ENCODE measurements at regions not wholly inside any gene's neighbourhood (a gene's known extent, or its start where the extent isn't known, plus 50 kb on each side); places are given as distances from the start of the nearest gene placed in this dataset.

DNA sequence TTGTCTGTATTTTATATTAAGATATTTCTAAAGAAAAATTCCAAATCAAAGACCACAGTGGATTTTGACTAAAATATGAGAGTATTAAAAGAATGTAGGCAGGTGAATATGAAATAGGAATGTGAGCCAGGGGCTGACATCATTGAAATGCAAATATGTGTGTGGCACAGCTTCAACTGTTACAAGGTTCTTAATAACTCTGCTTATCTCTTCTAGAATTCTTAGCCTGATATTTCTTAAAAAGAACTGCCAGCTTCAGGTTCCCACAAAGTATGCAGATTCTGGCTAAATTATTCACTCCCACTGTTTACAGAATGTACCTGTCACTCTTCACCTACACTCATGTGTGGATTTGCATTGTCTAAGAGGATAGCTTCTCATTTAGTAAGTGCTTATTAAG is 274.4 kb downstream of the DIRAS2 start:
- no peak for DNase-seq (ENCODE audit: low read depth in 2 of 2)

DNA sequence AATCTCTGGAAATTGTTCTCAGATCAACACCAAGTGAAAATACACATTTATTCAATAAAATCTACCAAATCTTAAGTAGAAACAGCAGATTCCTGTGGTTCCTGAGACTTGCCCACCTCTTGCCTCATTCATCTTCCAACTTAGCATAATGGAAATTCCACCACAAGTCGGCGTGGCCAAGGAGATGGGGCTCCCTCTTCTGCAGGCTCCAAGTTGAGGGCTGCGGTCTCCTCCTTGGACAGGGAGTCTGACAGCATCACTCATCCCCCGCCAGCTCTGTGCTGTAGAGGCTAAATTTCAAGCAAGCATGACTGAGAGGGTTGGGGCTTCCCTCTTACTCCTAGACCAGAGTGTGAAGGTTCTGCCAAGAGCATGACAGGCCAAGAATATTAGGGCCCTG is 273.7 kb downstream of the DIRAS2 start:
- no peak for DNase-seq (ENCODE audit: low read depth in 2 of 2)

DNA sequence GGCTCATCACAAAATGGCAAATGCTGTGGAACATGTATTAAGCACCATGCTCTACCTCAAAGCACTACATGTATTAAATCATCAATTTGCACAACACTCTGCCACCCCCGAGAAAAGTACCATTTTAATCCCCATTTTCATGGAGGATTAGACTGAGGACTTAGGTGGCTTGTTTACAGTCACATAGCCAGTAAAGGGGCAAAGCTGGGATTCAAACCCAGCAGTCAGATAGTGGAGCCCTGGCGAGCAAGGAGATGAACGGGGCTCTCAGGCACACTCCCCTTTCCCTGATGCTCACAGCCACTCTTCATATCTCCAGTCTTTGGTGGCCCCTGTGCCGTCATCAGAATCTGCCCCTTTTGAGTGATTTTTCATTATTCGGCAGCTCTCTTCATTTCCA is 262.9 kb downstream of the DIRAS2 start:
- no peak for DNase-seq (ENCODE audit: low read depth in 2 of 2)

DNA sequence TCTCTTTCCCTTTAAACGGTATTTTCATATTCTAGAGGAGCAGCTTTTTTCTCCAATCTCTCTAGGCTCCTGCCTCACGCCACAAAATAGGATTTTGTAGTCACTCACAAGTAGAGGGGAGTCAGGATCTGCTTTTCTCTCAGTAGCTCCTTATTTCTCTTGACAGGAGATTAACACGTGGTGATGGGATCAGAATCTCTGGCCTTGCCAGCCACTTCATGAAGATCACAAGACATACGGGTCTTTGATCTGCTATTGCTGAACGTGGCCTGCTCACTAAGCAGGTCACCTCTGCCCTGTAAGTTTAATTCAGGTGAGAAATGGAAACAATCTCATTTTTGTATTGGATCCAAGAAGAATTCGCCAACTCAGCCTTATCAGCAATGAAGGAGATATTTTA is 257.5 kb downstream of the DIRAS2 start:
- no peak for DNase-seq (ENCODE audit: low read depth in 2 of 2)

DNA sequence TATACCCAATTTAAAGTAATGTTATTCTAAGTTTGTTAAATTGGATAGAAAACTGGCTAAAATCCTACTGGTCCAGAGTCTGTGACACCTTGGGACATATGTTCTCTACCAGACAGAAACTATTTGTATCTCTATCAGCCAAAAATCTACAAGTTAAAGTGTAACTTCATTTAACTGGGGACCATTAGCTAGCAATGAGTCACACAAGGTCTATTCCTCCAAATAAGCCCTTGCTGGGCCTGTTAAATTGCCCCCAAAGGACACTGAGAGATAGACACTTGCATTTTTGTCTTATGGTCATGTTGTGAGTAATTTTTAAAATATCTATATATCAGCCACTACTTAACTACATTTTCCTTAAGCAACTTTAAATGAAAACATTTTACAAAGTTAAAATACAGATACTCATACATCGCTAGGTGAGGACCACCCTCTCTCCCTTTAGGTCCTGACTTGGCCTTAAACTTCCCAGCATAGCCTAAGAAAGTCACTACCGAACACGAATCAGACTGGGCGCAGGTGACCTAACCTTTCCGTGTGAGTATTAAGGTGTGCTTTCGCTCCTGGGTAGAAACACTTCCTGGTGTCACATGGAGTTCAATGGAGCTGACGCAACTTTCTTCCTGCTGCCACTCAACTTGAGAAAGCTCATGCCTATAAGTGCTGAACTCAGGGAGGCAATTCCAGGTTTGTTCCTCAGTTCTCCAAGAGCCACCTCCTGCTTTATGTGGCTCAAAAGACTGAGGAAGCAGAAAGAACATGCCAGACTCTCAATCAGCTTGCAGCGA is 249.1 kb downstream of the DIRAS2 start:
- no peak for DNase-seq (ENCODE audit: low read depth in 2 of 2)

DNA sequence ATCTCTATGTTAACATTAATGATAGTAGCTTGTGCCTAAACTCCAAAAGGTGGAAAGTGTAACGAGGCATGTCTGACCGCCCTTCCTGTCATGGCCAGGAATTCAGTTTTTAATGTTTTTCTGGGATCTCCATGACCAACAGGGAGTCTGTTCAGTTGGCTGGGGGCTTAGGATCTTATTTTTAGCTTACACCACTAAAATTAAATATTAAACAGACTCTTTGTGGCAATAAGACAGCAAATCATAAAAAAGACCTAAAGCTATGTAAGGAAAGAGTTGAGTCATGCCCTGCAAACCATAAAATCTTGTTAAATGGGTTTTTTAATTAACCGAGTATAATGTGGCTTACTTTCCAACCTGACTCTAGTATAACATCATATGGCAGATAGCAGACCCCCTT is 247.8 kb downstream of the DIRAS2 start:
- DNase-seq (ENCODE audit: low read depth in 2 of 2) = no peak

DNA sequence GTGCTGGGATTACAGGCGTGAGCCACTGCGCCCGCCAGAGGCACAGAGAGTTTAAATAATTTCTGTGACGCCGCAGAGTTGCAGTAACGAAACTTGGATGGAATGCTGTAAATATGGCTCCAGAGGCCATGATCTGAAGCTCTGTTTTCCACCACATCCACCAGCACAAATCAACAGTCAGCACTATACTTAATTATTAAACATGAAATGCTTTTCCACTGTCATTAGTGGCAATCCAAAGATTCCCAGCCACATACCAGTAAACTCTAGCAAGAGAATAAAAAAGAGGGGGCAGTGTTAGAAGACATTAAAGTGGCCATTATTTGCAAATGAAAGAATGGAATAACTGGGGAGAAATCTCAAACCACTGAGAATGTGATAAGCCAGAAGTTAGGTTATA is 242.5 kb downstream of the DIRAS2 start:
- no peak for DNase-seq (ENCODE audit: low read depth in 2 of 2)

DNA sequence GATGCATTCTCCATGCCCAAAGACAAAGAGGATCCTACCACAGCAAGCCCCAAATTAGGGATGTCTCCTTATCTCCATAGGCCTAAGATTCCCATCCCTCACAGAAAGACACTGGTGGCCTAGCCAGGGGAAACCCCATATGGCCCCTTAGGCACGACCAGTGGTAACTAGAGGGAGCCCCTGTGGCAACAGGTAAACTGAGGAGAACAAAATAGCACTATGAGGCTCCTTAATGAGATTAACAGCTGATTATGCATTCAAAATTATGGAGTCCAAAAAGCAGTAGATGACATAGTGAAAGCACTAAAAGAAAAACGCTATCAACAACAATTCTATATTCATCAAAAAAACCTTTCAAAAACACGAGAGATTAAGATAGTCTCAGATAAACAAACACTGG is 234.0 kb downstream of the DIRAS2 start:
- DNase-seq (ENCODE audit: low read depth in 2 of 2) = no peak

DNA sequence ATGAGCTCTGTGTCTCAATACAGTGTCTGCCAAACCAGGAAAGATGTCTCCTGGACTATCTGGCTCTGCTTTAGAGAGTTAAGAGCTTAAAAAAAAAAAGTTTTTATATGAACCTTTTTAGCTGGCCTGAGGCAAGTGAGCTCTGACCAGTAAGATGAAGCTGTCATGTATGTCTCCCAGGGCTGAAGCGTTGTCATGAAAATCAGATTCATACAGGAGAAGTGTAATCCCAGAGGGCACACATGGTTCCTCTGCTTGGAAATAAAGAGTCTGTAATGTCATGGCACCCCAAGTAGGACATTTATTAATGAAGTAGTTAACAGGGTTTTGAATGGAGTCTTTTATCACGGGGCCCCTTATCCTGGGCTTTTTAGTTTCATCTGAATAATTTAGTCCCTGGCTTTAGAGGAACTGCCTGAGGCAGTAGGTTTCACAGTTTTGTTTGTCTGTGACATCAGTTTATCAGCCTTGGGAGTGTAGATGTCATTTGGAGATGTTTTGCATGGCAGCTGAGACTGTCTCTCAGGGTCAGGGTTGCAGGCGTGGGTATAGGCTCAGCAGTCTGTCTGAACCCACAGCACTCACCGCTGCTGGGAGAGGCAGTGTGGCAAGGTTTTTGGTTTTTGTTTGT is 223.3 kb downstream of the DIRAS2 start:
- DNase-seq (ENCODE audit: low read depth in 2 of 2) = no peak

DNA sequence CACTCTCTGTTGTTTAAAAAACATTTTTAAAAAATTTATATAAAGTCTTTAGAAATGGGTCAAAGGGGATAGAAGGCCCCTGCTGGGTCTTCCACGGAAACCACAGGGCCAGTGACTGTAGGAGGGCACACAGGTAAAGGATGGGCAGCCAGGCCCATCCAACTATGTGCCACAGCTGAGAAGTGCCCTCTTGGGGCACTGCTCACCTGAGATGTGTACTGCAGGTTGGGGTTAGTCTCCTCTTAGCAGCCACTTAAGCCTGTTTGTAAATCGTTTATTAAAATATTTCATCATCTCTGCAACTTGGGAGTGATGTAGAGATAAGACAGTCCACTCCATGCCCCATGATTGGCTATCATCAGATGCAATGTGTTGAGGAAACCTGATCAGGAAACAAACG is 222.4 kb downstream of the DIRAS2 start:
- DNase-seq (ENCODE audit: low read depth in 2 of 2) = no peak

DNA sequence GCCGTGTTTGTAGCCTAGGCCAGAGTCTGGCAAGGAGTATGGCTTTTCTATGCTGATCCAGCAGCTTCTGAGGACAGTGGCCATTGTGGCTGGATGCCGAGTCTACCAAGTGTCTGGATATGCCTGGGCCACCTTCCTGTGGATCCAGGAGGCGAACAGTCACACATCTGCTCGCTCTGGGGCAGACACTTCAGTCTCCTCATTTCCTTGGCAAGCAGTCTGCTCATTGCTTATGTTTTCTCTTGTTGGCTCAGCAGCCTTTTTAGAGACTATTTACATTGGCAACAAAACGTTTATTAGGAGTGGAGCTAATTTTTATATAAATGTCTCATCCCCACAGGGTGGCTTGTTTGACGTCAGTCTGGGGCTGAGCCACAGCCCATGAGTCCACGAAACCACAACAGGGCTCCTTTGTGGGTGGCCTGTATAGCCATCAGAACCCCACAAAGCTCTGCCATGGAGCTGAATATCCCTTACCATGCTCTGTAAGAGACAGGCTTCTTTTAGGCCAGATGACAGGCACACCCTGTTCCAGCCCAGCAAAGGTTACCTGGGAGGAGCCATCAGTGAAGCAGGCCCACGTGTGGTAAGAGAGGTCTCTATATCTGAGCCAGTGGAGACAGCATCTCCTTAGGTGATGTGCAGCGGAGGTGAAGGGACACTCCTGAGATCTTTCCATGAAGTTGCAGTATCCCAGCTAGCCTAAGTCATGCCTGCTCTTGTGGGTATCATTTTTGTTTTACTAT is 221.7 kb downstream of the DIRAS2 start:
- no peak for DNase-seq (ENCODE audit: low read depth in 2 of 2)

DNA sequence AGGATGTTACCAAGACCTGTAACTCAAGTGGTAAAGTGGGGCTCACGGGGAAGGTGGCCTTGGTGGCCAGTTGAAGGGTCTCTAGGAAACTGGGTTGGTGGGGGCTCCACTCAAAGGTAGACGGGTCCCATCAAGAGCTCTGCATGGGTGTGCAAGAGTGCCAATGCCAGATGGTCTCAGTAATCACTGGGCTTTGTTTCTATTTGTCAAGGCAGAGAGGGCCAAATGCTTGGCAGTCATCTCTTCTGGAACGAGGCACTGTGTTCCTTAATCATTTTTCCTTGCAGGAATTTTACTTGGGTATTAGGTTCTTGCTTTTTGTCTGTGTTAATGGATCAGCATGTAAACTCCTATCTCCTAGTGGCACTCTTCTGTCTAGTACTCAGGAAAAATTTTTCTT is 220.8 kb downstream of the DIRAS2 start:
- DNase-seq (ENCODE audit: low read depth in 2 of 2) = no peak

DNA sequence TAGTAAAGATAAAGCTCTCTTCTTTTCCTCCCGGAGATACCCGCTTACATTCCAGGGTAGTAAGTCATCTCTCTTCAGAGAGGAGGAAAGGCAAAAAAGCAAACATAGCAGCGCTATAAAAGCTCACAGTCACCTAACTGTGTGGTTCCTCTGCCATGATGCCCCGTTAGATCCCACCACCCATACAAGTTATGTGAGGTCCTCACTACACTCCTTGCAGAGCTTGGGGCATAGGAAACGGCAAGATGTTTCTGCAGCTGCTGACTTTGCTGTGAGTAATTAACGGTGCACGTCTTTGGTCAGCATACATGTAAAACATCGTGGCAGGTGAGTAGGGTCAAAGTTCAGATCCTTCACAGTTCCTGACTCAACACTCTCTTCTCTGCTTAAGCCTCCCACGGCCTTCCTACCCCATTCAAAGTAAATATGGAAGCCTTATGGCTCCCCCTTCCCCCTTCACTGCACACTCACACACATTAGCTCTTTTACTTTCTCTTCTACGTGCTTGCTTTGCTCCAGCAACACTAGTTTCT is 218.9 kb downstream of the DIRAS2 start:
- DNase-seq (ENCODE audit: low read depth in 2 of 2) = no peak

DNA sequence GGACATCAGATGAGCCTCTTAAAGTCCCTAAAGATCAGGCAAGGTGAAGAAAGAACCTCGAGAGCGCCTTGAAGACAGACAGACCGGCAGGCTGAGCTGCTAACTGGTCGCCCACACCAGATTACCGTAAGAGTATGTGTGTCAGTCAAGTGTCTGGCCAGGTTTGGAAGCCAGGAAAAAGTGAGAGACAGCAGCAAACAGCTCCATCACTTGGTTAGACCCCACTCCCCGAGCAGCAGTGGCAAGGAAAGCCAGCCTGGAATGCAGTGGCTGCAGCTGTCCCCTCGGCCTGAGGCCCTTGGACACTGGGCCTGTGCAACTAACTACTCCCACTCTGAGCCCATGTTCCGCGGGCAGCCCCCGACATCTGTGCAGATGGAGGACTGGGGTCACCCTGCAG is 214.1 kb downstream of the DIRAS2 start:
- no peak for DNase-seq (ENCODE audit: low read depth in 2 of 2)

DNA sequence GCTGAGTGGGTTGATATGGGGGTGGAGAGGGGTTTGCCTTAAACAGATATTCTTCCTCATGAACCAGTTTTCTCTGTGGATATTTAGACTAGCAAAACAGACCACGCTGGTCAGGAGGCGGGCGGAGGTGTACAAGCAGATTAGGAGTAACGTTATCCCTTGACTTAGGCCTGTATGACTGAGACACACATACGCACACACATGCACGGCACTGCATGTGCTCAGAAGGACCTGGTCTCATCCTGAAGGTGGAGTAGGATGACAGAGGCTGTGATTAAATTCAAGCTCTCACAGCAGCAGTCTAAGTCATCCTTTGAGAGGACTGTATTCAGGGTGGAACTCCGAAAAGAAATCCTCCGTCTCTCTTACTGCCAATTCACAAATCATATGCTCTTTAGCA is 209.7 kb downstream of the DIRAS2 start:
- DNase-seq (ENCODE audit: low read depth in 2 of 2) = no peak

DNA sequence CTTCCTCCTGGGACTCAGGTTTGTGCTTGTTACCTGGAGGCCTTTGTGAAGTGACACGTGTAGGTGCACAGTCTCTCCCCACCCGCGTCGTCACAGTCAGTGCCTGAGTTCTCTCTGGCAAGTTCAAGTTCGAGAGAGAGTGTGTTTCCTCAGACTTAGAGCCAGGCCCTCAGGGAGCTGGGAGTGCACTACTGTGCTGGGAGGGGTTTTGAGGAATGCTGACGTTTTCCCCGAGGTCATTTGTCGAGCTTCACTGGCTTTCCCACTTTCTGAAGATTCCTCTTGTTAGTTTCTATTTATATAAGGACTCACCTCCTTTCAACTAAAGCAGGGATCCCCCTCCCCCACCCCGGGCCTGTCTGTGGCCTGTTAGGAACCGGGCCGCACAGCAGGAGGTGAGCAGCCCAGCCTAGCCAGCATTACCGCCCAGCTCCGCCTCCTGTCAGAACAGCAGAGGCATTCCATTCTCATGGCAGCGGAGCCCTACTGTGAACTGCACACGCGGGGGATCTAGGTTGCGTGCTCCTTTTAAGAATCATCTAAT is 209.2 kb downstream of the DIRAS2 start:
- DNase-seq (ENCODE audit: low read depth in 2 of 2) = no peak

DNA sequence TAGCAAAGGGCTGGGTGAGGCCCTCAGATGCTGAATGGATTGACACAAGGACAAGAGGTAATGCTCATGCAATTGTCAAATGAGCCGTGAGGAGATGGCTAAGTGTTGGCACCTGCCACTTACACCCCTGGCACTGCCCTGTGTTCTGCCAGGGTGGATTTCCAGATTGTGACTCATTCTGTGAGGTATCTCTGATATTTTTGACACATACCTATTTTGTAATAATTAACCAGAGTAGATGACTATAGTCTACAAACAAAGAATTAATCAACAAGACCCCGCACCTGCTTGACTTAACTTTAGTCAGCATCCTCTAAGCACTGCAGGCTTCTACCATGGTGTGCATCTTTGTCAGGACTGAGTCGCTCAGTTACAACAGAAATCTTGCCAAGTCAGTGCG is 200.8 kb downstream of the DIRAS2 start:
- no peak for DNase-seq (ENCODE audit: low read depth in 2 of 2)

DNA sequence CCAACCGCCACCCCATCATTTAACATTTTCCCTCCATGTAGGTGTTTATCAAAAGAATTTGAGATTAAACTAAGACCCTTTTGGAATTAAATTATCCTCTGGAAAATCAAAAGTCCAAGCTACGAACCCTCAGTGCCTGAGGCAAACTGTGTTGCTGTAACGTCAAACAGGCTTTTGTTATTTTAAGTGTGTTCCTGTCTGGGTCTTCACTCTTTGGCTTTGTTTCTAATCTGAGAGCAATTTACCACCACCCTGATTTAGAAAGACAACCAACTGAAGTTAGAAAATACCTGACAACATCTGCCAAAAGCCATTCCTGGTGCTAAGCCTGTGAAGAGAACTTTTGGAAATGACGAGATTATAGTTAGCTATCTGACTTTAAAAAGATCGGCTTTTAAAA is 199.9 kb downstream of the DIRAS2 start:
- DNase-seq (ENCODE audit: low read depth in 2 of 2) = no peak

DNA sequence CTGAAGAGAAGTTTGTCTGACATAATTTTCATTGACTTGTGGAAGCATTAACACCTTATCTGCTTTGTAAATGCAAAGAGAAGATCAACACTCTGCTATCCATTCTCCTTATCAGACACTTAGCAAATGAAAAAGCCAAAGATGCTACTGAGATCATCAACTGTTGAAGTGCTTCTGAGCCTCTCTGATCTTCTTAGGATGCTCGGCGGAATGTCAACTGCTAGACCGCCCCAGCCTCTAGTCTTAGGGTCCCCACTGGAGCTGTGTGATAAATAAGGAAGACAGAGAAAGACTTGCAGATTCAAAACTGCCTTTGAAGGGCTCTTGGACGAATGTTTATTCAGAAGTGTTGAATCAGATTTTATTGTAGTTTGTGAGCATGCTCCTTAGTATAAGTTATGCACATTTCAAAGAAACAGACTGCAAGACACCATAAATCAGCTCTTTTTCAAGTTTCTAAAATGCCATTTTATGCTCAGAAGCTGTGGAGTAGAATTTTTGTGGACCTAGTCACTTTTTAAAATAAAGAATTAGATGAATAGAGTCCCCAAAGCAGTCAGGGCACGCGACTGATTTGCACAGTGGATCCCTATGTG is 197.9 kb downstream of the DIRAS2 start:
- DNase-seq (ENCODE audit: low read depth in 2 of 2) = no peak

DNA sequence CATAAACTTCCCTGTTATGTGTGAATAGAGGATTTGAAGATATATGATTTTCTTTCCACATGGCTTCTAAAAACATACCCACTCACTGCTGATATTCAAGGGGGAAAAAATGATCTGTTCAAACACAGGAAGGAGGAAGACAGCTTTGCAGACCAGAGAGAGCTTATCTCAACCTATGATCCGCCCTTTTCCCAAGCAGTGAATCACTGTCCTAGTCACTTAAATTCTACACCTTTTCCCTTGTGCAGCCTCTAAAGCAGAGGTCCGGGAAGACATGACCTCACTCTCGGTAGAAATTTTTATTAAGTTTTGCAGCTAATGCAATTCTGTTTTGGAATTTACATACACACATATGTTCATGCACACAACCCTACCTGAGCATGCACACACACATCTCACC is 197.2 kb downstream of the DIRAS2 start:
- no peak for DNase-seq (ENCODE audit: low read depth in 2 of 2)

DNA sequence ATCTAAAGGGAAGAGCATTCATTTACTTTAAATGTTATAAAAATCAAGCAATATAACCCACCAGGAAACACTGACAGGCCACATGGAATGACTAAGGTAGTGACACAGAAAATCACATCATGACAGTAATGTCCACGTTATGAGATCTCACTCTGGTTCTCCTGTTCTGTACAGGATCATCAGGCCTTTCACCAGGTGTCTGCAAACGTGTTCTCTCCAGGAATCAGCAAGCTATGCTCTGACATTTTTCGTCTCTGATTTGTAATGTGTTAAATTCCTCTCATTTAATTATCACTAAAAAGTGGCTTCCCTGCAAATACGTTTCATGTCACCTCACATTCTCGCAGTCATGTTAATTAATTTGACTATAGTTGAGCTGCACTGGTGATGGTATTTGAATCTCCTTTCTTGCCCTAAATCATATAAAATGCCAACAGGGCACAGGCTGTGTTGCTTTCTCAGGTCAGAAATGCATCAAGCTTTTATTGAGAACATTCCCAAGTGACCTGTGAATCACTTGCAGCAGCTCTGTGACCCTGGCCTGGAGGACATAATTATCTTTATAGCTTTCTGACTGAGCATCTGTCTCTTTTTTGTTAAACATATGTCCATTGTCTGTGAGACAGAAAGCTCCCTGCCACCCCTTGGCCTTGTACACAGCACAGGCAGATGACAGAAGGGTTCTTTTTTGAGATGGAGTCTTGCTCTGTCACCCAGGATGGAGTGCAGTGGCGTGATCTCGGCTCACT is 196.2 kb downstream of the DIRAS2 start:
- DNase-seq (ENCODE audit: low read depth in 2 of 2) = no peak

All from stimulated activated CD4-positive, alpha-beta T cell treated with anti-CD3 and anti-CD28 coated beads, Interleukin-1b, Interleukin-23, amount 100 ng/mL, for 1 hour (primary cell).